LNCAP (cell line): ENCODE measurements at regions not wholly inside any gene's neighbourhood (a gene's known extent, or its start where the extent isn't known, plus 50 kb on each side); places are given as distances from the start of the nearest gene placed in this dataset.

ENCODE experiments used
- TF ChIP-seq, protein P1 (sequence below): fragments of 450-650 bp; IDR thresholded peaks from 2 replicates; pipeline ENCODE4 v1.5.1; 2017; ENCODE audit warnings: mild to moderate bottlenecking

GRCh38 chr4:32662803-32663202 lies 1942.6 kb downstream of the PCDH7 start:
- TF ChIP-seq, protein P1, sequence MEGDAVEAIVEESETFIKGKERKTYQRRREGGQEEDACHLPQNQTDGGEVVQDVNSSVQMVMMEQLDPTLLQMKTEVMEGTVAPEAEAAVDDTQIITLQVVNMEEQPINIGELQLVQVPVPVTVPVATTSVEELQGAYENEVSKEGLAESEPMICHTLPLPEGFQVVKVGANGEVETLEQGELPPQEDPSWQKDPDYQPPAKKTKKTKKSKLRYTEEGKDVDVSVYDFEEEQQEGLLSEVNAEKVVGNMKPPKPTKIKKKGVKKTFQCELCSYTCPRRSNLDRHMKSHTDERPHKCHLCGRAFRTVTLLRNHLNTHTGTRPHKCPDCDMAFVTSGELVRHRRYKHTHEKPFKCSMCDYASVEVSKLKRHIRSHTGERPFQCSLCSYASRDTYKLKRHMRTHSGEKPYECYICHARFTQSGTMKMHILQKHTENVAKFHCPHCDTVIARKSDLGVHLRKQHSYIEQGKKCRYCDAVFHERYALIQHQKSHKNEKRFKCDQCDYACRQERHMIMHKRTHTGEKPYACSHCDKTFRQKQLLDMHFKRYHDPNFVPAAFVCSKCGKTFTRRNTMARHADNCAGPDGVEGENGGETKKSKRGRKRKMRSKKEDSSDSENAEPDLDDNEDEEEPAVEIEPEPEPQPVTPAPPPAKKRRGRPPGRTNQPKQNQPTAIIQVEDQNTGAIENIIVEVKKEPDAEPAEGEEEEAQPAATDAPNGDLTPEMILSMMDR, result no peak

DNA sequence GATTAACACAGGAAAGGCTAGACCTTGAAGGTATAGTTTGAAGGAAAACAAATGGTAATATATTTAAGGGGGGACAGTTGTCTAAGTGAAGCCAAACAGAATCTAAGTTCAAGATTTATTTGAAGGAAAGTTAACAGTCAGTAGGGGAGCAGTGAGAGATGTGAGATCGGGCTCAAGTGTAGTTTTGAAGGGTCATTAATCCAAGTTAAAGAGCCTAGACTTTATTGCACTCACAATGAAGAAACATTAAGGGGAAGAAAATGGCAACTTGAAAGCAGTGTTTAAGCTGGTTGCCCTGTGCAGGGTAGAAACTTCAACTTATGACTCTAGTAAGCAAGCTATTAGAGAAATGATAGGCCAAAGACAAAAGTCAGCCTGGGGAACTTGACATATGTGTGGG lies 1952.2 kb downstream of the PCDH7 start:
- TF ChIP-seq, protein P1, result no peak

DNA sequence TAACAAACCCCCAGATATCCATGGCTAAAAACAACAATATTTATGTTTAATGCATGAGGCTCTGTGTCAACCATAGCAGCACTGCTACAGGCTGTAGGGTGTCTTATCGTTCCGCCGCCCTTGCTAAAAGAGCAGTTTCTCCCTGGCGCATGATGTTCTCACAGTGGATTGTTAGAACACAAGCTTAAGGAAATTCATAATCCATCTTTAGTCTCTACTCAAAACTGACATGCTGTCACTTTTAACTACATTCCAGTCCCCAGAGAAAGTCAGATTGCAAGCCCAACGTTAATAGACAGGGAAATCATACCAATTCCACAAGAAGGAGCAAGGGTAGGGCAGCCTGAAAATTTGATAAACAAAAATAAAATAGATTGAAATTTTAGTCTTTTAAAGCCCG lies 1960.8 kb downstream of the PCDH7 start:
- TF ChIP-seq, protein P1, result no peak

DNA sequence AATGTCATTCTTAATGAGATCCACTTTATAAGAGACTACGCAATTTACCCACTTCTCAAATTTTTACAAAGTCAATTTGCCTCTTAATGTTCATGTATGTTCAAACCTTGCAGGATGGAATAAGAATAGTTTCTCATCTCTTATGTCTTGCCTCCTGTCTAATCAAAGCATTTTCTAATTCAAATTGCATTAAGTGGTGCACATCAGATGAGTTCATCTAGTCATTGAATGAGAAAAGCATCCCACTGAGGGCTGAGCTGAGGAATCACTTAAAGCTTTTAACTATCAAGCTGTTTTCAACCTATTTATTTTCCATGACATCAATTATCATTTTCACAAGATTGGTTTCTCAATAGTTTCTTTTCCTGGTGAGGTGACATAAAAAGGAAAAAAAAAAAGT lies 1964.0 kb downstream of the PCDH7 start:
- TF ChIP-seq, protein P1, result no peak

- TF ChIP-seq, protein P1, result no peak
These were observed 1966.0 kb downstream of the PCDH7 start for GRCh38 chr4:32686123-32686522.

DNA sequence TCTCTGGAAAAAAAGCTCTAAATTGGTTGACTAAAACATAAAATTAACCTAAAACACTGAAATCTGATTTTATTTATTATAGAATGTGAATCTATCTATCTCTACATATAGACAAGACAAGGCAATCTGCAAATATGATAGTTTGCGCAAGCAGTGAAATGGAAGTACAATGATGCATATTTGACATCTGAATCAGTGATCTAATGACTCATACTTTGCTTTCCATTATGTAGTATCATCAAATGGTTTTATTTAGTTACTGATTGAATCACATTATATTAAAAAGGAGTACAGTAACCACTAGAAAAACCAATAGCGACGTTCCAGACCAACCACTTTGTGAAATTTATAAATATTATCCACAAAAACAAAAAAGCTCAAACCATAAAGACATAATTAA lies 1969.3 kb downstream of the PCDH7 start:
- TF ChIP-seq, protein P1, result no peak

DNA sequence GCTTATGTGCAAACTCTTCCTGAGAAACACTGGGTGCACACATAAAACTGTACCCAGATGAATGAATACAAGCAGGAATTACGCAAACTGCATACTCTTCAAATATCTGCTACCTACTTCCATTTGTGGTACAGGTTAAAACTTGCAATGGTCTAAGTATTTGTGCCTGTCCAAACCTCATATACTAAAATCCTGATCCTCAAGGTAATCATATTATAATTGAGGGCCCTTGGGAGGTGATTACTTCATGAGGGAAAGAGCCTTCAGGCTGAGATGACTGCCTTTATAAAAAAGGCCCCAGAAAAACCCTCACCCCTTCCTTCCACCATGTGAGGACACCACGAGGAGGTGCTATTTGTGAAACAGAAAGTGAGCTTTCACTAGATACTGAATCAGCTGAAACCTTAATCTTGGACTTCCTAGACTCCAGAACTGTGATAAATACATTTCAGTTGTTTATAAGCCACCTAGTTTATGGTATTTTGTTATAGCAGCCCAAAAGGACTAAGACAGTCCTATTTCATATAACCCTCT lies 1977.2 kb downstream of the PCDH7 start:
- TF ChIP-seq, protein P1, result no peak

DNA sequence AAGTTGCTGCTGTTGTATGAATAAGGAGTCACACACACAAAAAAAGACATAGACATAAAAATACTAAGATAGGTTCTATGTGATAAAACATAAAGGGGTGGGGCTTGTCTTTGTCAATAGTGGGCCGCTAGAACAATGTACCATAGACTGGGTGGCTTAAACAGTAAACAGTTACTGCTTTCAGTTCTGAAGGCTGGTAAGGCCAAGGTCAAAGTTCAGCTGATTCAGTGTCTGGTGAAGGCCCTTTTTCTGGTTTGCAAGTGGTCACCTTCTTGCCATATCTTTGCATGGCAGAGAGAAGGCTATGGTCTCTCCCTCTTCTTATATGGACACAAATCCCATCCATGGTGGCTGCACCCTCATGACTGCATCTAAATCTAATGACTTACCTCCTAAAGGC lies 1980.7 kb downstream of the PCDH7 start:
- TF ChIP-seq, protein P1, result no peak
